GM19463 (cell line): ENCODE measurements at regions not wholly inside any gene's neighbourhood (a gene's known extent, or its start where the extent isn't known, plus 50 kb on each side); places are given as distances from the start of the nearest gene placed in this dataset.
"Not testable (repeated sequence)": the region's sequence is repeated elsewhere in the genome, so short reads cannot be mapped to it uniquely, and the experiment has no call there.

Experiments
- ATAC-seq: cut with Tn5 transposase; IDR thresholded peaks from one replicate; pipeline ENCODE4 v1.9.1; 2021; ENCODE audit warnings: mild to moderate bottlenecking, moderate library complexity; ENCODE audit not compliant: unreplicated experiment

DNA sequence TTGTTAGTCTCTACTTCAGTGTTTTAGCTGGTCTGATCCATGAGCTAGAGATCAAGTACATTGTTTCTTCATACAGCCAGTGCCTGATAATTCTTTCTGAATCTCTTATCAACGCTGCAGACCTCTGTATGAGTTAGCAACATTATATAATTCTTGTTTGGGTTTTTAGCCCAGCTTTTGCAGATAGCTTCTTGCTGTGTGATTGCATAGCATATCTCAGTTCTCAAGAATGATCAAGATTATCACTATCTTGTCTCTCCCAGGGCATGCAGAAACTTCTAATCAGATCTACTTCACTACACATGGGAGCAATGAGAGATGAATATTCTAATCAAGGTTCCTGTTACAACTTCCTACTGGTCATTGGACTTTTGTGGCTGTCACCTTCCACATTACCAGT, 158.3 kb downstream of the FAM174A start:
- ATAC-seq: no peak

DNA sequence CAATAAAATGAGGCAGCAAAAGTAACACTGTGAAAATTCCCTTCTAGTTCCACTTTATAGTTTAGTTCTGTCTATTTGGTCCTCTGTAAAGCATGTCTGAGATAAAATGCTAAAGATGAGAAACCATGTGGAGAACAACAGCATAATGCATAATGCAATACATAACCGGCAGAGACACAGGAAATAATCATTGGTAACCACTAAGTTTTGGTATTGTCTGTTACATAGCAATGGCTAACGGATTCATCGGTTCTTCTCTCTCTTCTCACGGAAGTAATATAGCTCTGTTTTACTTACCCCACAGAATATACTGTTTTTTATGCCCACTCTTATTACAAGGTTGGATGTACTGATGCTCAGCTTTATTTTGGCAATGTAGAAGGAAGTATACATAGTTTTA, 158.9 kb downstream of the FAM174A start:
- ATAC-seq: no peak

DNA sequence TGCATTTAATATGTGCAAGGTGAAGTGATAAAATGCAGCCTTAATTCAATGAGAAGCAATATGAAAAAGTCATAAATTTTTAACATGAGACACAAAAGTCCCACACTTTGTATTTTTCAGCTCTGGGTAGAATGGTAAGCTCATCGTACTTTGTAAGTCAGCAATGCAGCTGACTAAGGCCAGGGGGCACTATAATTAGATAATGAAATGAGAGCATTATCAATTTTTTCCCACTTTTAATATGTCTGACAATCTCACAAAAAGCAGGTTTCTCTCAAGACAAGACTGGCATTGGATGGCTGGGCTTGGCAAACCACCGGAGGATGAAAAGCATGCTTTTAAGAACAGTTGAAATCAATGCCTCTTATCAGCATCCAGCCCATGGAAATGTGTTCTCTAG, 162.8 kb downstream of the FAM174A start:
- ATAC-seq: no peak

DNA sequence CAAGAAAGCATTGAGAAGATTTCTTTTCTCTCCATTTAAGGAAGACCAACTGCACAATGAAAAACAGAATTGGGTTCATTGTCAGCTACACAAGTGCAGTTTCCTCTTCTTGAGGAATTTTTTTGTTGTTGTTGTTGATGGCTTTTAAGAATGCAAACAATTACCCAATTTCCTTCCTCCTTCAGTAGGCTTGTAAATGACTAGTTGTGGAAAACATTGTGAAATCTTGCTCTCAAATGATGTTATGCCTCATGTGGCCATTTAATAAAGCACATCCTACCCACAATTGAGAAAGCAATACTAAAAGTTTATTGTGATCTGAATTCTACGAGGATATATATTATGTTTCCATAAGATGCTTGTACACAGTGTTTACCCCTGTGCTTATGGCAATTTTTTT, 171.6 kb downstream of the FAM174A start:
- no peak for ATAC-seq

DNA sequence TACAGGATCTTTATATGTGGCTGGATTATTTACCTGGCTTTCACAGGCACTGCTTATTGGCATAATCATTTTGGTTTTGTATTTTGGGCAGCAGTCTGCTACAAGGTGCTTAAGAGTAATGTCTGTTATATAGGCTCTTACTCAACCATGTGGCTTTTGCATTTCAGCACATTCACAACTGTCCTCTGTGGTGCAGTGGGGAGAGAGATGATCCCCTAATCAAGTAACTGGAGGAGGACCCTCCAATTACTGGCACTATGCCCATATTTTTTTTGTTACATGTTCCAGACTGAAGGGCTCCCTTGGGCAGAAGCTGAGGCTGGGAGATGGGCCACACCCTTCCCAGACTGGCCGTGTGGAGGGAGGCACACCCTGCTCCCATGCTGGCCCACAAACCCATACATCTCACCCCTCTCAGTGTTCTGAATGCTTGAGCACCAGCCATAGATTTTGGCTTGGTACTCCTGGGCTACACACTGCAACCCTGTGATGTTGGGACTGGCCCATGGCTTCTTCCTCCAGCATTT, 173.5 kb downstream of the FAM174A start:
- ATAC-seq: no peak

DNA sequence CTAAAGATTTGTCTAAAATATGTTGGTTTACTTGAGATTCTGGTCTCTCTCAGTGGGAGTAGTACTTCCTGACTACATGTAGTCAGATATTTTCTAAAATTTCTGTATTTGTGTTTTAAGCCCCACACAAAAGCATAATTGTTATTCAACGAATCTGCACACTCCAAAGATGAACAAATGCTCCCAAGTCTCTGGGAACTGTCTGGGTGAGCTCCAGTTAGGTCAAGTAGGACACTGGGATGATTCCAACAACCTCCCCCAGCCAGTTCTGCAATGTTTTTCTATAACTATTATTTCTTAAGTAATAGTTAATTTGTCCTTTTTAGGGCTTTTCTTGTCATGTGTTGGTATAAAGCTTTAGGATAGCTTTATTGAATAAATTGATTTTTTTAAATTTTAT, 174.6 kb downstream of the FAM174A start:
- ATAC-seq: no peak

DNA sequence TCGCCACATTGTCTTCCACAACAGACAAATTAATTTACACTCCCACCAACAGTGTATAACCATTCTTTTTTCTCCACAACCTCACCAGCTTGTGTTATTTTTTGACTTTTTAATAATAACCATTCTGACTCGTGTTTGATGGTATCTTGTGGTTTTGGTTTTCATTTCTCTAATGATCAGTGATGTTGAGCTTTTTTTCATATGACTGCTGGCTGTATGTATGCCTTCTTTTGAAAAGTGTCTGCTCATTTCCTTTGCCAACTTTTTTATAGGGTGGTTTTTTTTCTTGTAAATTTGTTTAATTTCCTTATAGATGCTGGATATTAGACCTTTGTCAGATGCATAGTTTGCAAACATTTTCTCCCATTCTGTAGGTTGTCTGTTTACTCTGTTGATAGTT, 179.6 kb downstream of the FAM174A start:
- ATAC-seq: not testable (repeated sequence)

DNA sequence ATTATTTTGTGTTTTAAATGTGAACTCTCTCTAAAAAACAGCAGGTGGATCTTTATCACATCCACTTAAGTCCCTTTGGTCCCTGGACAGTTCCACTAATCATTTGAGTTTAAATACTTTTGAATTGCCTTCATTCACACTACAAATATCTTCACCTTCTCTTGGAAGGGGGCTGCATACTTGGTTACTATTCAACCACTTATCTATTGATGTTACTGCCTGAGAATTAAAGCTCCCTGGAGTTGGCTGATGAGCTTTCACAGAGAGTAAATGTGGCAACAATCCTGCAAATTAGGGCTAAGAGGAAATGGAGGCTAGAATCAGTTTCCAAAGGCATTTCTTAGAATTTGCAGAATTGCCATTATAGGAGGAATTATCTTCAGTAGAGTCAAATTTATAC, 180.4 kb downstream of the ST8SIA4 start:
- ATAC-seq: no peak

DNA sequence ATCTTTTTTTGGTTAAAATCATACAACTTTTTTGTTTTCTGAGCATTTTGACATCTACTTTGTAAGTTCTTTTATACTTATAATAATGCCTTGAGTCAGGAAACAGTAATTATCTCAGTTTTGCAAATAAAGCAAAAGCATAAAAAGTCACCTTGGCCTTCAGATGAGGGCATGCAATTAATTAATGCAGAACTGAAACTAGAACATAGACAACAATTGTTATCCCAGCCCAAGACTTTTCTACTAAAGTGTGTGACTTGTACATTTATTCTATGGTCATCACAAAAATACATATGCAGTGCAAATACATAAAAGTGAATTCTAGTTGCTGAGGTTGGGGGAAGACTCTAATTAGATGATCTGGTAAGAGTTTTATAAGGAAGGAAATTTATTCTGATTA, 179.9 kb downstream of the ST8SIA4 start:
- no peak for ATAC-seq

DNA sequence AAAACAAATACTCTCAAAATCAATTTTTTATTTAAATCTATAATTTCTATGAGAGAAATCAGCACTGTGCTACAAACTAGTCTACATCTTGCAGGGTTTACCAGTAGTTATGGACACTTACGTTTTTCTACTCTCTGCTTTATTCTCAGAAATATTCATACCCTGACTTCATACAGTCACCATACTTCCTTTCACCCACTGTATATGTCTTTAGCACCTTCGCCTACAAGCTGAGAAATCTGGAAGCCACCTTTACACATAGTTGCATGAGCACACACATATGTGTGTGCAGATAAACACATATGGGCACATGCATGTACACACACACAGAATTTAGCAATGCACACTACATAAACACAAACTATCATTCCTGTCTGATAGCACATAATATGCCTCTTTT, 177.0 kb downstream of the ST8SIA4 start:
- no peak for ATAC-seq

DNA sequence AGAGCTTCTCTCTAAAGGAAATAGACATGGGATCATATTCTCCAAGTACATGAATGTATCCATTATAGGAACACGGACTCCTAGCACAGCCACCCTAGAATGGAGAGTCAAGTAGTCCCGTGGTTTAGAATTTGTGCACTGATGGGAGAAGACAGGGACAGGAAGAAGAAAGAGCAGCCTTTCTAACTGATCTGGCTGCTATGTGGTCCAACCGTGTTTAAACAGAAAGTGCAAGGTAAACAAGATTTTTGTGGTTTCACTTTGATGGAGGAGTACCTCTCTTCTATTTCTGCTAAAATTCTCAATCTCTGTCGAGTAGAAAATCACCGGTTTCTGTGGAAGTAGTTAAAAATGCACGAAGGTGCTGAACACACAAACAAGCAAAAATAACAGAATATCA, 171.3 kb downstream of the ST8SIA4 start:
- ATAC-seq: peak; percentile 98

DNA sequence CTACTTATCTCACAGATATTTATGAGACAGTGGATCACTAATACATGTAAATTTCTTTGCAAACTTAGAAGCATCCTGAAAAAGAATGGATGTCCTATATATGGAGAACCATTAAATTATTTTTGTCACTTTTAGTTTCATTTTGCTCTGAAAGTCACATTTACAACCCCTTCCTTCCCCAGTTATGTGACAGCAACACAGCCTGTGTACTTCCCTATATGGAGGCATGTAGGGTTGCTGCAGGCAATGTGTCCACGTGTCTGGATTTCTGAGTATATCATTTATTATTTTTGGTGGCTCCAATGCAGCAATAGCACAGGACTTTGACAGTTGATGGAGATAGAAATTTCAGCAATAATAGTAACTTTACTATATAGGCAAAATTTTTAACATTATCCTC, 156.4 kb downstream of the ST8SIA4 start:
- ATAC-seq: peak; percentile 91

DNA sequence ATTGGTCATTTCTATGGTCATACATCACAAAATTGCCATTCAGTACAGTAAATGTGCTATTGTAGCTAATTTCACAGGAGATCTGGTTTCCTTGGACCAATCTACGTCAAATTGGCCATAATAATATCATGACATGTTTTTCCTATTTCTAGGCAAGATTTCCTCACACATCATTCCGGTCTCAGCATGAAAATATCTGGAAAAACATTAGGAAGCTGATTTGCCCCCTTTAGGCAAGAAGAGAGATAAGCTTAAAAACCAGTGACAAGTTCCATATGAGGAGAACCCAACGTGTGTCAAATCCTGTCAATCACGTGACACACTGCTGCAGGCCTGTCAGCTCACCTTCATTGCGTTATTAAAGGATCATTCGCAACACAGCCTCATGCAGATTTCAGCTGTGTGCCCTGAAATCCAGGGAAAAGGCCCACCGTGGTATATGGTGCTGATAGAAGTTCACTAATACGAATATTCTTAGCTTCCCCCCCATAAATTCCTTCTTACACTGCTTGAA, 153.3 kb downstream of the ST8SIA4 start:
- ATAC-seq: no peak

DNA sequence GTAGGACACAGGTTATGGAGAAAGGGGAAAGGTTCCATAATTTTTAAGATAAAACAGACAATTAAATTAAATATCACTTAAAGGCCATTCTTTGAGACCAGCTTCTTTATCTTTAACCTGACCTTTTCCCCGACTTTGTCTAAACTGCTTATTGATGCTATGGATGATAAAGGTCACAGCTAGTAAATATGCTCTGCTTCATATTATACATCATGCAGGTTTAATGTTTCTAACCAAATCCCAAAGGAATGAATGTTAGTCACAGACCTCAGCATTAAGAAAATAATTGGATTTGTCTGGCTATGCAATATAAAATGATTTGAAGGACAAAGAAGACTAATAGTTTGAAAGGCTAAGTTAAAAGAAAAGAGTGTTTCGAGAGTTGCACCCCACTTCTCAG, 147.6 kb downstream of the ST8SIA4 start:
- ATAC-seq: no peak
